ENCODE measurements at regions not wholly inside any gene's neighbourhood (a gene's known extent, or its start where the extent isn't known, plus 50 kb on each side); places are given as distances from the start of the nearest gene placed in this dataset.

DNA sequence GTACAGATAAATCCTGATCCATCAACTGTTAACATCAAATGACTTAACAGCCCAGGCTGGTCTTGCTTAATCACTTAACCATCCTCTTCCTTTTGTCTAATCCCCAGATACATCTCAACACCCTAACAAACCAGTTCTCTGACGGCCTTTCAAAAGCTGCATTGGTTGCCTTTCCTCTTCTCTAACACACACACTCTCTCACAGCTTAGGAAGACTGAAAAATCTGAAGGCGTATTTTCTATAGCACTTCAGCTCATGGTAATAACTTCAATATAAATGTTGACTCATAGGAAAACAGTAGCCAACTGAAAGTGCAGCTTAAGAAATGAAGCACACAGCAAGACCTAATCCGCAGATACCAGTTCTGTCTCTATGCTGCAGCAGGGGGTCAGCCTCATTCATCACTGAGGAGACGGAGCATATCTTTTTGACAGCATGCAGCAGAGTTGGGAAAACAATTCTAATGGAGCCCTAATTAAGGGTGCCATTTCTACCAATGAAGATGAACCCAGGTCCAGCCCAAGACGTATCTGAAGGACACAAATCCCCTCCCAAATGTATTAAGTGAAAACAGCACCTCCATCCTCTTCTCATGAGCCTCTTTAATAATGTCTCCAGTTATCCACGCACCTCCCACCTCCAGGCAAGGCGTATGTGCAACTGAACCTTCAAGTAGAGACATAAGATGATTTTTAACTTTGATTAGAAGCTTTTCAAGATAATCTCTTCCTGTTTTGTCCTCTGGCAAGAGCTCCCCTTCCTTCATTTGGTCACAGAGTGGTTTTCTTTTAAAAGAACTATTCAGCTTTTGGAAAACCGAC, 211.7 kb upstream of the NFE2L3 start:
- no peak overlapping the region for H3K27ac ChIP-seq
- no peaks in the 10 kb centered on the region for H3K36me3 ChIP-seq
- no peak overlapping the region for H3K4me3 ChIP-seq
- no peak for TF ChIP-seq POLR2AphosphoS5 (IDR thresholded peaks at IDR 0.05)
- no peak for ATAC-seq
- H3K4me1 ChIP-seq: no peaks in the 10 kb centered on the region
- peaks cover 39% of the 10 kb centered on the region for H3K27me3 ChIP-seq
- H3K9me3 ChIP-seq: peaks cover 0 to 4% (median 0%) of the 10 kb centered on the region in 3 donors
- 36 to 65% methylated on average over 3 to 8 of the region's 8 CpGs for WGBS, 2 donors (ENCODE audit: low coverage in 1 of 2)

DNA sequence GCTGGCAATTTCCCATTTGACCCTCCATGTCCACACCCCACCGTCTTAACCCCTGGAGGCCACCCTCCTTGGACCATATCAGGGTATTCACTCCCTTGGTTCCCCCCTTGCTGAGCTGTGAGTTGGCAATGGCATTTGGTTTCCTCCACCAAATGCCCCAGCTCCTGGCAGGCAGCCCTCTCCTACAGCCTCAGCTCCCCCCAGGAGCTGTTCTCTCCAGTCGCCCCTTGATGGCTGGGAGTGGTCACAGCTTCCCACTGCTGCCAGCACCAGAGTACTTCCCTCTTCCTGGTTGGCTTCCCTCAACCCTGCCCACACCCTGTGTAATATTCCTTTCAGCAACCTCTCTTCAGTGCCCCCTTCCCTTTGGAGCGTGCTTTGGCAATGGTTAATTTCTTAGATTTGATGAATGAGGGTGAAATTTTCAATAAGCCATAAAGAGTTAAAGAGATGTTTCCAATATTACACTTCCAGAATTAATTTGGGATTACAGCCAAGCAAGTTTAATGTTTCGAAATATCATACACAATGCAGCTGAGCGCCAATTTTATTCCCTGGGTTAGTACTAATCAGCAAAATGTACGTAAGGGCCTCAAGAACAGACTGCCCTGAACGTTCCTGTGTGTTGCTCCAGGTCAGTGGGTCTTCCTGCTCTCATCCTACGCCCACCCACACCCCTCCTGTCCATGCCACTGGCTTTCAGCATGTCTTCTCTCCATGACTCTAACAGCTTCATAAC, 207.1 kb upstream of the NFE2L3 start:
- TF ChIP-seq POLR2A (IDR thresholded peaks at IDR 0.05) (no peak), EP300 (IDR thresholded peaks at IDR 0.05) (no peak), POLR2AphosphoS5 (IDR thresholded peaks at IDR 0.05) (no peak)
- TF ChIP-seq, protein P1, sequence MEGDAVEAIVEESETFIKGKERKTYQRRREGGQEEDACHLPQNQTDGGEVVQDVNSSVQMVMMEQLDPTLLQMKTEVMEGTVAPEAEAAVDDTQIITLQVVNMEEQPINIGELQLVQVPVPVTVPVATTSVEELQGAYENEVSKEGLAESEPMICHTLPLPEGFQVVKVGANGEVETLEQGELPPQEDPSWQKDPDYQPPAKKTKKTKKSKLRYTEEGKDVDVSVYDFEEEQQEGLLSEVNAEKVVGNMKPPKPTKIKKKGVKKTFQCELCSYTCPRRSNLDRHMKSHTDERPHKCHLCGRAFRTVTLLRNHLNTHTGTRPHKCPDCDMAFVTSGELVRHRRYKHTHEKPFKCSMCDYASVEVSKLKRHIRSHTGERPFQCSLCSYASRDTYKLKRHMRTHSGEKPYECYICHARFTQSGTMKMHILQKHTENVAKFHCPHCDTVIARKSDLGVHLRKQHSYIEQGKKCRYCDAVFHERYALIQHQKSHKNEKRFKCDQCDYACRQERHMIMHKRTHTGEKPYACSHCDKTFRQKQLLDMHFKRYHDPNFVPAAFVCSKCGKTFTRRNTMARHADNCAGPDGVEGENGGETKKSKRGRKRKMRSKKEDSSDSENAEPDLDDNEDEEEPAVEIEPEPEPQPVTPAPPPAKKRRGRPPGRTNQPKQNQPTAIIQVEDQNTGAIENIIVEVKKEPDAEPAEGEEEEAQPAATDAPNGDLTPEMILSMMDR (IDR thresholded peaks at IDR 0.05): no peak
- Histone ChIP-seq H3K27ac (no peak overlapping the region), H3K4me1 (peaks cover 0 to 11% (median 4%) of the 10 kb centered on the region in 3 donors), H3K4me3 (no peak overlapping the region), H3K9me3 (no peaks in the 10 kb centered on the region), H3K36me3 (no peaks in the 10 kb centered on the region), H3K27me3 (peaks cover 32% of the 10 kb centered on the region)
- 44 to 73% methylated on average over 5 to 8 of the region's 8 CpGs for WGBS, 2 donors (ENCODE audit: low coverage in 1 of 2)
- no peak for ATAC-seq

DNA sequence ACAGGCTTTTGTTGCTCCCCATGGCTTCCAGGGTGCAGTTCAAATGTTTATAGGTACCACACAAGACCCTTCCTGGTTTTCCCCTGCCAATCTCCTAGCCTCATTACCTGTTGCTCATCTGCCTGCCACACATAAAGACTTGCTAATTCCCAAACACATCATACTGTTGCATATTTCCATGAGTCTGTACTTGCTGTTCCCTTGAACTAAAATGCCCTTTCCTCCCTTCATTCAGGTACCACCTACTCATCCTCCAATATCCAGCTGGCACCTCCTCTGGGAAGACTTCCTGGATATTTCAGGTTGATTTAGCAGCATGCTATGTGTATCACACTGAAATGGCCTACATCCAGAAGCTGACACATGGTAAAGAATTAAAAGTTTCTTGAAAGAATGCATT, 206.4 kb upstream of the NFE2L3 start:
- peaks cover 28% of the 10 kb centered on the region for H3K27me3 ChIP-seq
- no peak overlapping the region for H3K4me3 ChIP-seq
- H3K27ac ChIP-seq: no peak overlapping the region
- H3K4me1 ChIP-seq: peaks cover 0 to 18% (median 10%) of the 10 kb centered on the region in 3 donors
- ATAC-seq: no peak
- no peaks in the 10 kb centered on the region for H3K36me3 ChIP-seq
- TF ChIP-seq EP300 (IDR thresholded peaks at IDR 0.05) (no peak), POLR2A (IDR thresholded peaks at IDR 0.05) (no peak), POLR2AphosphoS5 (IDR thresholded peaks at IDR 0.05) (no peak)
- TF ChIP-seq, protein P1 (IDR thresholded peaks at IDR 0.05): no peak
- no peaks in the 10 kb centered on the region for H3K9me3 ChIP-seq

DNA sequence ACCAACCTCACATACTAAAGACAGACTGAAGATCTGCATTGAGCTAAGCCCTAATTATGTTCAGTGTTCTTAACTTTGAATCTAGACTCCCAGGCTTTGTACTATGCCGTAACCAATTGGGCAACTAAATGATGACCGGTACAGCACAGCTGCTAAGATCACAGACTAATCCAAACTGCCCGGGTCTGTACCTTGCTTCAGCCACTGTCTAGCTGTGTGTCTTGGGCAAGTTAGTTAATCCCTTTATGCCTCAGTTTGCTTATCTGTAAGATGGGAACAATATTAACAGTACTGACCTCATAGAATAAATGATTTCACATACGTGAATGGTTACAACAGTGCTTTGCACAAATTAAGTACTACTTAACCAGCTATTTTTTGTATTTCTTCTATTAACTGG, 205.8 kb upstream of the NFE2L3 start:
- no peak overlapping the region for H3K4me3 ChIP-seq
- TF ChIP-seq POLR2A (IDR thresholded peaks at IDR 0.05): no peak
- TF ChIP-seq, protein P1 (IDR thresholded peaks at IDR 0.05): no peak
- TF ChIP-seq POLR2AphosphoS5 (IDR thresholded peaks at IDR 0.05): no peak
- TF ChIP-seq EP300 (IDR thresholded peaks at IDR 0.05): no peak
- WGBS, 2 donors (ENCODE audit: low coverage in 1 of 2): 89% methylated on average over 4 of the region's 4 CpGs
- peaks cover 0 to 22% (median 10%) of the 10 kb centered on the region in 3 donors for H3K4me1 ChIP-seq
- ATAC-seq: no peak
- H3K27me3 ChIP-seq: peaks cover 23% of the 10 kb centered on the region
- H3K27ac ChIP-seq: no peak overlapping the region
- H3K9me3 ChIP-seq: no peaks in the 10 kb centered on the region
- no peaks in the 10 kb centered on the region for H3K36me3 ChIP-seq

DNA sequence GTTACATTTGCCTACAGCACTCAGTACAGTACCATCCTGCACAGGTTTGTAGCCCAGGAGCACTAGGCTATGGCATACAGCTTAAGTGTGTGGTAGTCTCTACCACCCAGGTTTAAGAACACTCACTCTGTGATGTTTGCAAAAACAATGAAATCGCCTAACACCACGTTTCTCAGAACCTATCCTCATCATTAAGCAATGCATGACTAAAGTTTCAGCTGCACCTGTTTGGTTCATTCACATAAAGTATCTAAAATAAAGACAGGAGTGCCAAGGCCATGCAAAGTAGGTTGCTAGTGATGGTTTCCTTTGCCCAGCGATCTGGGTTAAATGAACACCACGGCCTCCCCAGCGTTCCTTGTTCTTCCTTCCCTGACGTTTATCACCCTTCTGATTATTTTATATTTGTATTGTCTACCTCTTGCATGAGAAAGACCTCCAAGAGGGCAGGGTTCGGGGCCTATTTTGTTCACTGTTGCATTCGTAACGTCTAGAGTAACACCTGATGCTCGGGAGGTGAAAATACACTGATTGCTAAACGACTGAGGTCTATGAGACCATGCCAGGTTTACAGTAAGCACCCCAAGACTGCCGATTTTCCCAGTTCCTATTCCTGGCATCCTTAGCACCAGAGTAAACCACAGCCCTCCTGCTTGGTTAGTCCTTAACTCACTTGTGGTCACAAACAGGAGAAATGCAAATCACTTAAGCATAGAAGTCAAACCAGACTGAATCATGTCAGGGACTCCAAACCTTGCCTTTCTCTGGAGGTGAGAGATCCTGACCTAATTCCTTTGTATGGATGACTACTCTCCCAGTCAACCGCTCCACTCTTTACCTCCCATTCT, 204.1 kb upstream of the NFE2L3 start:
- Histone ChIP-seq H3K36me3 (no peaks in the 10 kb centered on the region), H3K4me3 (no peak overlapping the region), H3K9me3 (no peaks in the 10 kb centered on the region), H3K27me3 (peaks cover 17% of the 10 kb centered on the region), H3K4me1 (peaks cover 0 to 30% (median 10%) of the 10 kb centered on the region in 3 donors), H3K27ac (no peak overlapping the region)
- ATAC-seq: no peak
- WGBS, 2 donors (ENCODE audit: low coverage in 1 of 2): 78 to 79% methylated on average over 13 of the region's 13 CpGs
- TF ChIP-seq EP300 (IDR thresholded peaks at IDR 0.05) (no peak), POLR2A (IDR thresholded peaks at IDR 0.05) (no peak), POLR2AphosphoS5 (IDR thresholded peaks at IDR 0.05) (no peak)
- TF ChIP-seq, protein P1 (IDR thresholded peaks at IDR 0.05): no peak

Measured in gastroesophageal sphincter (tissue), 4 donors.